ENCODE measurements at regions not wholly inside any gene's neighbourhood (a gene's known extent, or its start where the extent isn't known, plus 50 kb on each side); places are given as distances from the start of the nearest gene placed in this dataset.
A peak's percentile ranks its signal among the peaks of the same experiment; 100 is the strongest.

GRCh38 chr6:141163107-141163506, 969.6 kb upstream of the GJE1 start:
- H3K27me3 ChIP-seq (replicated peaks; ENCODE audit: insufficient read depth, low read length), result no peaks in the 10 kb centered on the region
- TF ChIP-seq CTCF (IDR thresholded peaks at IDR 0.05; ENCODE audit: low read length) (no peak), EZH2 (optimal IDR thresholded peaks at IDR 0.05; ENCODE audit: low read depth, low read length) (no peak), EZH2phosphoT487 (IDR thresholded peaks at IDR 0.05; ENCODE audit: low read length) (no peak)
- H3K4me3 ChIP-seq (ENCODE audit: low read length), result no peak overlapping the region
- H3K4me1 ChIP-seq (ENCODE audit: low read length), result peaks cover 17% of the 10 kb centered on the region
- H3K9ac ChIP-seq (ENCODE audit: low read length), result no peak overlapping the region
- no peaks in the 10 kb centered on the region for H4K20me1 ChIP-seq (ENCODE audit: insufficient read depth, low read length)
- H3K9me2 ChIP-seq (replicated peaks; ENCODE audit: insufficient read depth, low read length), result no peaks in the 10 kb centered on the region
- H3K36me3 ChIP-seq (replicated peaks; ENCODE audit: insufficient read depth, low read length), result no peaks in the 10 kb centered on the region
- H3K27ac ChIP-seq (ENCODE audit: low read length), result no peak overlapping the region
- H3K79me2 ChIP-seq (ENCODE audit: low read length), result no peaks in the 10 kb centered on the region
- H2AFZ ChIP-seq (ENCODE audit: low read length), result no peak overlapping the region
- H3F3A ChIP-seq (ENCODE audit: insufficient read depth, low read length), result peaks cover 9% of the 10 kb centered on the region
- no peaks in the 10 kb centered on the region for H3K9me3 ChIP-seq (replicated peaks; ENCODE audit: insufficient read depth, low read length)
- no peak for DNase-seq
- no peak overlapping the region for H3K4me2 ChIP-seq (ENCODE audit: low read depth, low read length)

DNA sequence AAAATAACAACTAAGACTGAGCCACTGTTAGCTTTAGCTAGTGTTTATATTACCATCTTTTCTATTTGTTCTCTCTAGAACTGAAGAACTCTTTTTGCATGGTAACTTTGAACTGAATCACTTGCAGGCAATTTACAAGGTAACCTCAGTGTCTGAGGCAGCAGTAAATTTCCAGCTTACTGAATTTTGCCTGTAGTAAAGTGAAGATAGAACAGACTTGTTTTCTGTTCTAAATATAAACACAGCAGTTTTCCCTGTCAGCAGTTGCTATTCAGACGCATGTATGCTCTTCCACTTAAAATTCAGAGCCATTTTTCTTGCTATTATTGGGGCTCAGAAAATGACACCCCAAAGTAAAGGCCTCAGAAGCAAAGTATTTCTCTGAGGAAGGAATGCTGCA, 974.0 kb upstream of the GJE1 start:
- Histone ChIP-seq H3K27me3 (replicated peaks; ENCODE audit: insufficient read depth, low read length) (no peaks in the 10 kb centered on the region), H3F3A (ENCODE audit: insufficient read depth, low read length) (peaks cover 11% of the 10 kb centered on the region), H3K9me3 (replicated peaks; ENCODE audit: insufficient read depth, low read length) (no peaks in the 10 kb centered on the region), H3K4me2 (ENCODE audit: low read depth, low read length) (peak overlapping the region; percentile 72), H3K4me3 (ENCODE audit: low read length) (peak overlapping the region; percentile 8; the same call in 1 of the 2 replicates), H3K36me3 (replicated peaks; ENCODE audit: insufficient read depth, low read length) (no peaks in the 10 kb centered on the region), H3K79me2 (ENCODE audit: low read length) (no peaks in the 10 kb centered on the region), H3K27ac (ENCODE audit: low read length) (peak overlapping the region; percentile 93), H4K20me1 (ENCODE audit: insufficient read depth, low read length) (no peaks in the 10 kb centered on the region), H3K4me1 (ENCODE audit: low read length) (peaks cover 40% of the 10 kb centered on the region), H3K9me2 (replicated peaks; ENCODE audit: insufficient read depth, low read length) (no peaks in the 10 kb centered on the region), H2AFZ (ENCODE audit: low read length) (peak overlapping the region; percentile 49), H3K9ac (ENCODE audit: low read length) (peak overlapping the region; percentile 60)
- no peak for TF ChIP-seq CTCF (IDR thresholded peaks at IDR 0.05; ENCODE audit: low read length)
- no peak for TF ChIP-seq EZH2phosphoT487 (IDR thresholded peaks at IDR 0.05; ENCODE audit: low read length)
- TF ChIP-seq EZH2 (optimal IDR thresholded peaks at IDR 0.05; ENCODE audit: low read depth, low read length), result no peak
- peak; percentile 85 for DNase-seq

- peaks cover 7% of the 10 kb centered on the region for H3F3A ChIP-seq (ENCODE audit: insufficient read depth, low read length)
- H3K9me3 ChIP-seq (replicated peaks; ENCODE audit: insufficient read depth, low read length), result no peaks in the 10 kb centered on the region
- no peaks in the 10 kb centered on the region for H3K27me3 ChIP-seq (replicated peaks; ENCODE audit: insufficient read depth, low read length)
- H3K27ac ChIP-seq (ENCODE audit: low read length), result peak overlapping the region; percentile 92
- peak overlapping the region; percentile 27; the same call in 1 of the 2 replicates for H3K4me2 ChIP-seq (ENCODE audit: low read depth, low read length)
- no peaks in the 10 kb centered on the region for H3K36me3 ChIP-seq (replicated peaks; ENCODE audit: insufficient read depth, low read length)
- H4K20me1 ChIP-seq (ENCODE audit: insufficient read depth, low read length), result no peaks in the 10 kb centered on the region
- H3K9me2 ChIP-seq (replicated peaks; ENCODE audit: insufficient read depth, low read length), result no peaks in the 10 kb centered on the region
- no peak overlapping the region for H3K4me3 ChIP-seq (ENCODE audit: low read length)
- DNase-seq, result peak; percentile 98
- H3K9ac ChIP-seq (ENCODE audit: low read length), result peak overlapping the region; percentile 35
- H2AFZ ChIP-seq (ENCODE audit: low read length), result peak overlapping the region; percentile 48; the same call in 1 of the 2 replicates
- no peaks in the 10 kb centered on the region for H3K79me2 ChIP-seq (ENCODE audit: low read length)
- H3K4me1 ChIP-seq (ENCODE audit: low read length), result peaks cover 49% of the 10 kb centered on the region
- TF ChIP-seq EZH2phosphoT487 (IDR thresholded peaks at IDR 0.05; ENCODE audit: low read length) (no peak), EZH2 (optimal IDR thresholded peaks at IDR 0.05; ENCODE audit: low read depth, low read length) (no peak), CTCF (IDR thresholded peaks at IDR 0.05; ENCODE audit: low read length) (no peak)
Observed at GRCh38 chr6:141153563-141153962, 979.2 kb upstream of the GJE1 start.
